ENCODE measurements at regions not wholly inside any gene's neighbourhood (a gene's known extent, or its start where the extent isn't known, plus 50 kb on each side); places are given as distances from the start of the nearest gene placed in this dataset.

DNA sequence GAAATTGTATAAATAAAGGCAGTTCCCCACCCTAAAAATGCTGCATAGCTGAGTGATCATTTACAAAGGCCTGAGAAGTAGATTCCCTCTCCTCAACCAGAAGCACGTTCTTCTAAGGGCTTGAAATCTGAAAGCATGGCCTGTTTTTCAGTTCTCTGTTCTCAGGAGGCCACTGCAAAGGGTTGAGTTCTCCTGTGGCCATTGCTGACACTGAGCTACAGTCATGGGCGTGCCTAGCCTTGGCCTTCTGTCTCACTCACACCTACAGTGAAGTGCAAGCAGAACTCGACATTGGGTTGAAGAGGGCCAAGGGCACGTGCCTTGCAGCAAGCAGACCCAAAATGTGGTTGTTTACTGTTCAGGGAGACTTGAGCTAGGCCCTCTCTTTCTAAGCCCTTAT, 276.6 kb upstream of the VLDLR start:
- no peak overlapping the region for H4K91ac ChIP-seq (ENCODE audit: insufficient read depth, low read depth, low read length)
- intact Hi-C loops (cut with micrococcal nuclease) (no loop called here), in situ Hi-C loops (cut with MboI; ENCODE audit: low sequenced_read_pairs) (no loop called here), dilution Hi-C loops (cut with HindIII; ENCODE audit: low sequenced_read_pairs, unreplicated experiment) (no loop called here)
- H3K18ac ChIP-seq (ENCODE audit: low read depth, low read length), result no peak overlapping the region
- no peak overlapping the region for H2BK20ac ChIP-seq (ENCODE audit: low read depth, low read length)
- no peaks in the 10 kb centered on the region for H4K20me1 ChIP-seq (ENCODE audit: insufficient read depth, low read length)
- no peak for DNase-seq
- H3K79me1 ChIP-seq (ENCODE audit: low read depth in 1 of 2, low read length in 2 of 2), result no peaks in the 10 kb centered on the region
- no peak for ATAC-seq (ENCODE audit: low read depth)
- H2BK5ac ChIP-seq (ENCODE audit: low read depth, low read length, poor library complexity, severe bottlenecking), result no peak overlapping the region
- no peak for TF ChIP-seq FOS (IDR thresholded peaks at IDR 0.05; ENCODE audit: low read depth, low read length)
- no peak for TF ChIP-seq SMC3 (IDR thresholded peaks at IDR 0.05; ENCODE audit: low read depth, low read length)
- no peak for TF ChIP-seq CEBPB (IDR thresholded peaks at IDR 0.05; ENCODE audit: low read depth, low read length)
- TF ChIP-seq ELK1 (IDR thresholded peaks at IDR 0.05; ENCODE audit: borderline replicate concordance, low read depth, low read length), result no peak
- TF ChIP-seq NFE2L2 (IDR thresholded peaks at IDR 0.05; ENCODE audit: low read depth, low read length), result no peak
- TF ChIP-seq RFX5 (IDR thresholded peaks at IDR 0.05; ENCODE audit: low read depth, low read length), result no peak
- TF ChIP-seq, protein P1, sequence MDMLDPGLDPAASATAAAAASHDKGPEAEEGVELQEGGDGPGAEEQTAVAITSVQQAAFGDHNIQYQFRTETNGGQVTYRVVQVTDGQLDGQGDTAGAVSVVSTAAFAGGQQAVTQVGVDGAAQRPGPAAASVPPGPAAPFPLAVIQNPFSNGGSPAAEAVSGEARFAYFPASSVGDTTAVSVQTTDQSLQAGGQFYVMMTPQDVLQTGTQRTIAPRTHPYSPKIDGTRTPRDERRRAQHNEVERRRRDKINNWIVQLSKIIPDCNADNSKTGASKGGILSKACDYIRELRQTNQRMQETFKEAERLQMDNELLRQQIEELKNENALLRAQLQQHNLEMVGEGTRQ (IDR thresholded peaks at IDR 0.05; ENCODE audit: low read depth, low read length), result no peak
- TF ChIP-seq MAZ (IDR thresholded peaks at IDR 0.05; ENCODE audit: borderline replicate concordance, low read depth, low read length), result no peak
- no peak for TF ChIP-seq RAD21 (IDR thresholded peaks at IDR 0.05; ENCODE audit: low read length)
- no peaks in the 10 kb centered on the region for H3K36me3 ChIP-seq (ENCODE audit: control insufficient read depth, insufficient read depth, low read length)
- ChIA-PET POLR2A (ENCODE audit: unreplicated experiment) (no interaction called here), CTCF (no interaction called here)
- no peaks in the 10 kb centered on the region for H3K27me3 ChIP-seq (ENCODE audit: control insufficient read depth, insufficient read depth, low read length)
- no peak overlapping the region for H2AK5ac ChIP-seq (ENCODE audit: low read depth, low read length)
- no peak overlapping the region for H3K23ac ChIP-seq (ENCODE audit: low read depth, low read length)
- H3K9me3 ChIP-seq (ENCODE audit: control insufficient read depth, insufficient read depth, low read length), result no peaks in the 10 kb centered on the region
- no peak overlapping the region for H2AFZ ChIP-seq (replicated peaks; ENCODE audit: low read length, poor library complexity)
- no peak overlapping the region for H2BK15ac ChIP-seq (ENCODE audit: low read depth, low read length)
- H3K56ac ChIP-seq (ENCODE audit: extremely low read depth, insufficient read depth, low read length), result no peak overlapping the region
- H3K14ac ChIP-seq (replicated peaks; ENCODE audit: low read depth, low read length), result no peak overlapping the region
- H3K4ac ChIP-seq (ENCODE audit: low read depth, low read length), result no peak overlapping the region
- no peak overlapping the region for H3K9ac ChIP-seq (ENCODE audit: low read depth, low read length)
- no peak overlapping the region for H4K8ac ChIP-seq (ENCODE audit: low read depth in 2 of 2, low read length in 2 of 2)
- no peak overlapping the region for H2BK120ac ChIP-seq (ENCODE audit: low read depth, low read length)
- no peak overlapping the region for H3K27ac ChIP-seq (ENCODE audit: insufficient read depth, low read length)
- H3K4me3 ChIP-seq (ENCODE audit: insufficient read depth, low read depth, low read length), result no peak overlapping the region
- H3K4me2 ChIP-seq (ENCODE audit: low read depth, low read length), result no peak overlapping the region
- no TSS peak for BruUV-seq (replicated peaks)
- no peak overlapping the region for H4K5ac ChIP-seq (ENCODE audit: low read depth, low read length)
- H3K9me1 ChIP-seq (ENCODE audit: insufficient read depth, low read length), result no peaks in the 10 kb centered on the region
- H3K4me1 ChIP-seq (ENCODE audit: control insufficient read depth, insufficient read depth, low read length), result no peaks in the 10 kb centered on the region
- no CpG with 5 or more reads among the region's 4 CpGs for WGBS, 2 experiments (ENCODE audit: extremely low coverage in 2 of 2, insufficient read length in 1 of 2)
- no peak overlapping the region for H2AK9ac ChIP-seq (replicated peaks; ENCODE audit: low read depth, low read length, poor library complexity)

Measured in IMR-90 (cell line).